GM23338 (cell line): ENCODE measurements at regions not wholly inside any gene's neighbourhood (a gene's known extent, or its start where the extent isn't known, plus 50 kb on each side); places are given as distances from the start of the nearest gene placed in this dataset.

Experiments
- ATAC-seq: fragments of 200-7000 bp; cut with Tn5 transposase; 3 replicates; pipeline ENCODE4 v1.9.1; 2020
- DNase-seq: peaks from one replicate; pipeline ENCODE4 v3.0.0-alpha.2; 2015; ENCODE audit warnings: low spot score
- H2AFZ ChIP-seq: fragments of 200-600 bp; sonication (generic); 2 replicates; pipeline ENCODE4 v1.8.0; 2016; ENCODE audit warnings: antibody characterized with exemption, mild to moderate bottlenecking, moderate library complexity
- H3F3A ChIP-seq: fragments of 200-600 bp; sonication (generic); replicated peaks from 2 replicates; pipeline ENCODE4 v1.8.0; 2017; ENCODE audit warnings: antibody characterized with exemption, mixed run types, low read depth
- H3K27ac ChIP-seq: fragments of 200-600 bp; sonication (generic); 2 replicates; pipeline ENCODE4 v1.6.1; 2016; ENCODE audit warnings: low read depth
- H3K27me3 ChIP-seq: fragments of 200-600 bp; sonication (generic); 2 replicates; pipeline ENCODE4 v1.8.0; 2016; ENCODE audit warnings: mild to moderate bottlenecking, mixed run types, moderate library complexity; ENCODE audit not compliant: insufficient read depth
- H3K36me3 ChIP-seq: fragments of 200-600 bp; sonication (generic); 2 replicates; pipeline ENCODE4 v1.8.0; 2016; ENCODE audit warnings: mild to moderate bottlenecking; ENCODE audit not compliant: insufficient read depth
- H3K4me1 ChIP-seq: fragments of 200-600 bp; sonication (generic); 2 replicates; pipeline ENCODE4 v1.8.0; 2016; ENCODE audit warnings: mild to moderate bottlenecking, moderate library complexity; ENCODE audit not compliant: insufficient read depth
- H3K4me2 ChIP-seq: fragments of 200-600 bp; sonication (generic); 2 replicates; pipeline ENCODE4 v1.7.1; 2017; ENCODE audit warnings: mixed run types
- H3K4me3 ChIP-seq: fragments of 200-600 bp; sonication (generic); 2 replicates; pipeline ENCODE4 v1.6.1; 2016; ENCODE audit warnings: mixed run types
- H3K79me2 ChIP-seq: fragments of 200-600 bp; sonication (generic); replicated peaks from 2 replicates; pipeline ENCODE4 v1.8.0; 2017; ENCODE audit warnings: mild to moderate bottlenecking; ENCODE audit not compliant: insufficient read depth
- H3K9me2 ChIP-seq: fragments of 200-600 bp; sonication (generic); 2 replicates; pipeline ENCODE4 v1.8.0; 2017; ENCODE audit not compliant: insufficient read depth
- H4K20me1 ChIP-seq: fragments of 200-600 bp; sonication (generic); replicated peaks from 2 replicates; pipeline ENCODE4 v1.8.0; 2017; ENCODE audit warnings: mild to moderate bottlenecking; ENCODE audit not compliant: insufficient read depth
- H3K27ac Mint-ChIP-seq: 2 replicates; pipeline ENCODE4 v1.8.0; 2020; ENCODE audit warnings: inconsistent platforms, mild to moderate bottlenecking, moderate library complexity, mixed read lengths
- H3K27me3 Mint-ChIP-seq: 3 replicates; pipeline ENCODE4 v1.8.0; 2022; ENCODE audit warnings: low read depth, mild to moderate bottlenecking, moderate library complexity, mixed read lengths, inconsistent platforms; ENCODE audit not compliant: insufficient read depth, poor library complexity
- H3K36me3 Mint-ChIP-seq: 3 replicates; pipeline ENCODE4 v1.8.0; 2021; ENCODE audit warnings: low read depth, mild to moderate bottlenecking, inconsistent platforms, moderate library complexity, mixed read lengths
- H3K4me1 Mint-ChIP-seq: 3 replicates; pipeline ENCODE4 v1.8.0; 2020; ENCODE audit warnings: mild to moderate bottlenecking, inconsistent platforms, mixed read lengths
- H3K4me3 Mint-ChIP-seq: 3 replicates; pipeline ENCODE4 v1.8.0; 2021; ENCODE audit warnings: moderate library complexity, mild to moderate bottlenecking, inconsistent platforms, mixed read lengths
- H3K9me3 Mint-ChIP-seq: 3 replicates; pipeline ENCODE4 v1.8.0; 2020; ENCODE audit warnings: moderate library complexity, mild to moderate bottlenecking, inconsistent platforms, mixed read lengths
- CREB1 ChIP-seq: fragments of 250-450 bp; sonication (Bioruptor Pico); IDR thresholded peaks from 2 replicates; pipeline ENCODE4 v1.5.0; 2020; ENCODE audit warnings: low read depth, mild to moderate bottlenecking, moderate library complexity
- NANOG ChIP-seq: IDR thresholded peaks from 2 replicates; pipeline ENCODE4 v1.6.1; 2016; ENCODE audit warnings: antibody characterized with exemption, borderline replicate concordance
- TF ChIP-seq, protein P1 (sequence below): fragments of 250-450 bp; sonication (Bioruptor Pico); IDR thresholded peaks from 2 replicates; pipeline ENCODE4 v1.5.0; 2020; ENCODE audit warnings: mild to moderate bottlenecking, moderate library complexity

- TF ChIP-seq CREB1 (CRISPR knock-in tag), result no peak
- TF ChIP-seq, protein P1, sequence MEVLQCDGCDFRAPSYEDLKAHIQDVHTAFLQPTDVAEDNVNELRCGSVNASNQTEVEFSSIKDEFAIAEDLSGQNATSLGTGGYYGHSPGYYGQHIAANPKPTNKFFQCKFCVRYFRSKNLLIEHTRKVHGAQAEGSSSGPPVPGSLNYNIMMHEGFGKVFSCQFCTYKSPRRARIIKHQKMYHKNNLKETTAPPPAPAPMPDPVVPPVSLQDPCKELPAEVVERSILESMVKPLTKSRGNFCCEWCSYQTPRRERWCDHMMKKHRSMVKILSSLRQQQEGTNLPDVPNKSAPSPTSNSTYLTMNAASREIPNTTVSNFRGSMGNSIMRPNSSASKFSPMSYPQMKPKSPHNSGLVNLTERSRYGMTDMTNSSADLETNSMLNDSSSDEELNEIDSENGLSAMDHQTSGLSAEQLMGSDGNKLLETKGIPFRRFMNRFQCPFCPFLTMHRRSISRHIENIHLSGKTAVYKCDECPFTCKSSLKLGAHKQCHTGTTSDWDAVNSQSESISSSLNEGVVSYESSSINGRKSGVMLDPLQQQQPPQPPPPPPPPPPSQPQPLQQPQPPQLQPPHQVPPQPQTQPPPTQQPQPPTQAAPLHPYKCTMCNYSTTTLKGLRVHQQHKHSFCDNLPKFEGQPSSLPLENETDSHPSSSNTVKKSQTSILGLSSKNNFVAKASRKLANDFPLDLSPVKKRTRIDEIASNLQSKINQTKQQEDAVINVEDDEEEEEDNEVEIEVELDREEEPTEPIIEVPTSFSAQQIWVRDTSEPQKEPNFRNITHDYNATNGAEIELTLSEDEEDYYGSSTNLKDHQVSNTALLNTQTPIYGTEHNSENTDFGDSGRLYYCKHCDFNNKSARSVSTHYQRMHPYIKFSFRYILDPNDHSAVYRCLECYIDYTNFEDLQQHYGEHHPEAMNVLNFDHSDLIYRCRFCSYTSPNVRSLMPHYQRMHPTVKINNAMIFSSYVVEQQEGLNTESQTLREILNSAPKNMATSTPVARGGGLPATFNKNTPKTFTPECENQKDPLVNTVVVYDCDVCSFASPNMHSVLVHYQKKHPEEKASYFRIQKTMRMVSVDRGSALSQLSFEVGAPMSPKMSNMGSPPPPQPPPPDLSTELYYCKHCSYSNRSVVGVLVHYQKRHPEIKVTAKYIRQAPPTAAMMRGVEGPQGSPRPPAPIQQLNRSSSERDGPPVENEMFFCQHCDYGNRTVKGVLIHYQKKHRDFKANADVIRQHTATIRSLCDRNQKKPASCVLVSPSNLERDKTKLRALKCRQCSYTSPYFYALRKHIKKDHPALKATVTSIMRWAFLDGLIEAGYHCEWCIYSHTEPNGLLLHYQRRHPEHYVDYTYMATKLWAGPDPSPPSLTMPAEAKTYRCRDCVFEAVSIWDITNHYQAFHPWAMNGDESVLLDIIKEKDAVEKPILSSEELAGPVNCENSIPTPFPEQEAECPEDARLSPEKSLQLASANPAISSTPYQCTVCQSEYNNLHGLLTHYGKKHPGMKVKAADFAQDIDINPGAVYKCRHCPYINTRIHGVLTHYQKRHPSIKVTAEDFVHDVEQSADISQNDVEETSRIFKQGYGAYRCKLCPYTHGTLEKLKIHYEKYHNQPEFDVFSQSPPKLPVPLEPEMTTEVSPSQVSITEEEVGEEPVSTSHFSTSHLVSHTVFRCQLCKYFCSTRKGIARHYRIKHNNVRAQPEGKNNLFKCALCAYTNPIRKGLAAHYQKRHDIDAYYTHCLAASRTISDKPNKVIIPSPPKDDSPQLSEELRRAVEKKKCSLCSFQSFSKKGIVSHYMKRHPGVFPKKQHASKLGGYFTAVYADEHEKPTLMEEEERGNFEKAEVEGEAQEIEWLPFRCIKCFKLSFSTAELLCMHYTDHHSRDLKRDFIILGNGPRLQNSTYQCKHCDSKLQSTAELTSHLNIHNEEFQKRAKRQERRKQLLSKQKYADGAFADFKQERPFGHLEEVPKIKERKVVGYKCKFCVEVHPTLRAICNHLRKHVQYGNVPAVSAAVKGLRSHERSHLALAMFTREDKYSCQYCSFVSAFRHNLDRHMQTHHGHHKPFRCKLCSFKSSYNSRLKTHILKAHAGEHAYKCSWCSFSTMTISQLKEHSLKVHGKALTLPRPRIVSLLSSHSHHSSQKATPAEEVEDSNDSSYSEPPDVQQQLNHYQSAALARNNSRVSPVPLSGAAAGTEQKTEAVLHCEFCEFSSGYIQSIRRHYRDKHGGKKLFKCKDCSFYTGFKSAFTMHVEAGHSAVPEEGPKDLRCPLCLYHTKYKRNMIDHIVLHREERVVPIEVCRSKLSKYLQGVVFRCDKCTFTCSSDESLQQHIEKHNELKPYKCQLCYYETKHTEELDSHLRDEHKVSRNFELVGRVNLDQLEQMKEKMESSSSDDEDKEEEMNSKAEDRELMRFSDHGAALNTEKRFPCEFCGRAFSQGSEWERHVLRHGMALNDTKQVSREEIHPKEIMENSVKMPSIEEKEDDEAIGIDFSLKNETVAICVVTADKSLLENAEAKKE (CRISPR knock-in tag), result no peak
Observed at GRCh38 chr18:66764230-66764629, 160.3 kb upstream of the CDH19 start (continued).

DNA sequence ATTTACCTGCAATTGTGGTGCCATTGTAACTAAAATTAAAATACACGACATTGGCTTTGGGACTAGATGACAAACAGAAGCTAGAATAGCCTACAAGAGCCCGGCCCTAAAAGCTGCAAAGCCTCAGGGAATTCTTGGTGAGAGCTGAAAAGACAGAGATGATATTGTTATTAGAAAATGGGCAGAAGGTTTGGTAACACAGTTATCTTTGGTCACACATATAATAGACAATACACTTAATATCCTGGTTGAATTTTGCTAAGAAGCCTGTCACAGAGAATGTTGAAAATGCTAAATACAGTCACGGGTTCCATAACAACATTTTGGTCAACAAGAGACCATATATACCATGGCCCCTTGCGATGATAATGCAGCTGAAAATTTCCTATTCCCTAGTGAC, 157.3 kb upstream of the CDH19 start:
- H2AFZ ChIP-seq, result no peak overlapping the region
- H3K27me3 ChIP-seq, result no peaks in the 10 kb centered on the region
- ATAC-seq (no peak), DNase-seq (no peak)
- Mint-ChIP-seq H3K27ac (no peak overlapping the region), H3K36me3 (no peaks in the 10 kb centered on the region), H3K9me3 (no peaks in the 10 kb centered on the region), H3K4me3 (no peak overlapping the region), H3K27me3 (peaks cover 2% of the 10 kb centered on the region), H3K4me1 (peaks cover 19% of the 10 kb centered on the region)
- H3K27ac ChIP-seq, result no peak overlapping the region
- no peaks in the 10 kb centered on the region for H3F3A ChIP-seq
- H3K9me2 ChIP-seq, result peaks cover 9% of the 10 kb centered on the region; the same call in 1 of the 2 replicates
- TF ChIP-seq, protein P1 (CRISPR knock-in tag), result no peak
- TF ChIP-seq NANOG, result no peak
- no peaks in the 10 kb centered on the region for H3K79me2 ChIP-seq
- H4K20me1 ChIP-seq, result no peaks in the 10 kb centered on the region
- H3K4me3 ChIP-seq, result no peak overlapping the region
- no peaks in the 10 kb centered on the region for H3K36me3 ChIP-seq
- no peak overlapping the region for H3K4me2 ChIP-seq
- H3K4me1 ChIP-seq, result peaks cover 23% of the 10 kb centered on the region
